SK-N-SH treated with all-trans-retinoic acid at 6 μM for 48 hours (cell line): ENCODE measurements at regions not wholly inside any gene's neighbourhood (a gene's known extent, or its start where the extent isn't known, plus 50 kb on each side); places are given as distances from the start of the nearest gene placed in this dataset.

Source experiments
- ATAC-seq: fragments of 200-7000 bp; cut with Tn5 transposase; 3 replicates; pipeline ENCODE4 v1.9.1; 2020; ENCODE audit warnings: mild to moderate bottlenecking, moderate library complexity
- ARNTL ChIP-seq: fragments of 450-650 bp; formaldehyde crosslinking; IDR thresholded peaks from 2 replicates; pipeline ENCODE4 v1.5.0; 2020; ENCODE audit warnings: low read depth, mild to moderate bottlenecking, moderate library complexity, borderline replicate concordance
- BACH2 ChIP-seq: fragments of 250-450 bp; sonication (Bioruptor Pico); IDR thresholded peaks from 2 replicates; pipeline ENCODE4 v1.9.0; 2021; ENCODE audit warnings: mild to moderate bottlenecking, borderline replicate concordance
- CREB5 ChIP-seq: fragments of 250-450 bp; sonication (Bioruptor Pico); IDR thresholded peaks from 2 replicates; pipeline ENCODE4 v1.5.1; 2020; ENCODE audit warnings: low read depth, mild to moderate bottlenecking, moderate library complexity
- CSDC2 ChIP-seq: fragments of 250-450 bp; sonication (Bioruptor Pico); IDR thresholded peaks from 2 replicates; pipeline ENCODE4 v1.5.0; 2020; ENCODE audit warnings: mild to moderate bottlenecking, moderate library complexity
- CSRNP3 ChIP-seq: fragments of 250-450 bp; sonication (Bioruptor Pico); IDR thresholded peaks from 2 replicates; pipeline ENCODE4 v1.5.1; 2021; ENCODE audit warnings: mild to moderate bottlenecking, moderate library complexity
- ESRRG ChIP-seq: fragments of 250-450 bp; sonication (Bioruptor Pico); IDR thresholded peaks from 2 replicates; pipeline ENCODE4 v1.6.1; 2021; ENCODE audit warnings: mild to moderate bottlenecking
- GLIS3 ChIP-seq: fragments of 250-450 bp; sonication (Bioruptor Pico); IDR thresholded peaks from 2 replicates; pipeline ENCODE4 v1.5.0; 2020; ENCODE audit warnings: mild to moderate bottlenecking, moderate library complexity
- ISL1 ChIP-seq: fragments of 250-450 bp; sonication (Bioruptor Pico); IDR thresholded peaks from 2 replicates; pipeline ENCODE4 v2.1.2; 2022; ENCODE audit warnings: mild to moderate bottlenecking, moderate library complexity
- OSR1 ChIP-seq: fragments of 250-450 bp; sonication (Bioruptor Pico); IDR thresholded peaks from 2 replicates; pipeline ENCODE4 v1.8.0; 2022; ENCODE audit warnings: moderate library complexity, mild to moderate bottlenecking, inconsistent platforms
- PATZ1 ChIP-seq: fragments of 250-450 bp; sonication (Bioruptor Pico); IDR thresholded peaks from 2 replicates; pipeline ENCODE4 v1.8.0; 2020; ENCODE audit warnings: mild to moderate bottlenecking, moderate library complexity, borderline replicate concordance
- POU6F1 ChIP-seq: fragments of 250-450 bp; sonication (Bioruptor Pico); IDR thresholded peaks from 2 replicates; pipeline ENCODE4 v1.8.0; 2021; ENCODE audit warnings: low read depth, mild to moderate bottlenecking, moderate library complexity, borderline replicate concordance
- PPARA ChIP-seq: fragments of 250-450 bp; sonication (Bioruptor Pico); IDR thresholded peaks from 2 replicates; pipeline ENCODE4 v1.5.0; 2020; ENCODE audit warnings: mild to moderate bottlenecking, borderline replicate concordance
- RARB ChIP-seq: fragments of 250-450 bp; sonication (Bioruptor Pico); IDR thresholded peaks from 2 replicates; pipeline ENCODE4 v1.8.0; 2021; ENCODE audit warnings: mild to moderate bottlenecking, moderate library complexity
- SNAI2 ChIP-seq: fragments of 250-450 bp; sonication (Bioruptor Pico); IDR thresholded peaks from 2 replicates; pipeline ENCODE4 v1.5.0; 2020; ENCODE audit warnings: mild to moderate bottlenecking, moderate library complexity
- TCF4 ChIP-seq: fragments of 250-450 bp; sonication (Bioruptor Pico); IDR thresholded peaks from 2 replicates; pipeline ENCODE4 v1.8.0; 2021; ENCODE audit warnings: mild to moderate bottlenecking, moderate library complexity, borderline replicate concordance
- TOX ChIP-seq: fragments of 250-450 bp; sonication (Bioruptor Pico); IDR thresholded peaks from 2 replicates; pipeline ENCODE4 v1.8.0; 2021; ENCODE audit warnings: mild to moderate bottlenecking, moderate library complexity, borderline replicate concordance
- ZC3H10 ChIP-seq: fragments of 250-450 bp; sonication (Bioruptor Pico); IDR thresholded peaks from 2 replicates; pipeline ENCODE4 v1.5.1; 2021; ENCODE audit warnings: mild to moderate bottlenecking, moderate library complexity
- ZFP3 ChIP-seq: fragments of 250-450 bp; sonication (Bioruptor Pico); IDR thresholded peaks from 2 replicates; pipeline ENCODE4 v1.5.0; 2020; ENCODE audit warnings: mild to moderate bottlenecking, moderate library complexity
- ZFP30 ChIP-seq: fragments of 450-650 bp; formaldehyde crosslinking; IDR thresholded peaks from 2 replicates; pipeline ENCODE4 v1.5.0; 2022; ENCODE audit warnings: mild to moderate bottlenecking, moderate library complexity
- ZNF565 ChIP-seq: fragments of 450-650 bp; formaldehyde crosslinking; conservative IDR thresholded peaks from 2 replicates; pipeline ENCODE4 v1.5.0; 2020; ENCODE audit warnings: low read depth, mild to moderate bottlenecking, moderate library complexity
- ZNF70 ChIP-seq: fragments of 450-650 bp; formaldehyde crosslinking; IDR thresholded peaks from 2 replicates; pipeline ENCODE4 v1.5.0; 2020; ENCODE audit warnings: mild to moderate bottlenecking, moderate library complexity
- ZNF8 ChIP-seq: fragments of 450-650 bp; formaldehyde crosslinking; IDR thresholded peaks from 2 replicates; pipeline ENCODE4 v1.5.0; 2020; ENCODE audit warnings: mild to moderate bottlenecking, moderate library complexity

- no peak for ATAC-seq
These were observed 118.7 kb downstream of the ZIC3 start for GRCh38 chrX:137684591-137684990.

GRCh38 chrX:137695417-137695816, 129.5 kb downstream of the ZIC3 start:
- TF ChIP-seq ISL1 (CRISPR knock-in tag) = no peak
- TF ChIP-seq TOX (CRISPR knock-in tag) = no peak
- TF ChIP-seq SNAI2 (CRISPR knock-in tag) = no peak
- no peak for TF ChIP-seq ZFP3
- no peak for TF ChIP-seq ARNTL
- TF ChIP-seq PATZ1 (CRISPR knock-in tag) = no peak
- no peak for TF ChIP-seq CSDC2
- TF ChIP-seq ZNF565 (CRISPR knock-in tag) = no peak
- no peak for TF ChIP-seq PPARA (CRISPR knock-in tag)
- TF ChIP-seq CREB5 (CRISPR knock-in tag) = no peak
- no peak for TF ChIP-seq ZNF8 (CRISPR knock-in tag)
- TF ChIP-seq ZC3H10 (CRISPR knock-in tag) = no peak
- TF ChIP-seq GLIS3 (CRISPR knock-in tag) = no peak
- TF ChIP-seq BACH2 (CRISPR knock-in tag) = no peak
- no peak for ATAC-seq

More at GRCh38 chrX:137684591-137684990, 118.7 kb downstream of the ZIC3 start:
- TF ChIP-seq ZFP3 = no peak
- no peak for TF ChIP-seq PPARA (CRISPR knock-in tag)
- no peak for TF ChIP-seq TOX (CRISPR knock-in tag)
- TF ChIP-seq CSRNP3 (CRISPR knock-in tag) = no peak

- TF ChIP-seq CSRNP3 (CRISPR knock-in tag) = no peak
- TF ChIP-seq ESRRG (CRISPR knock-in tag) = no peak
- TF ChIP-seq PATZ1 (CRISPR knock-in tag) = no peak
- no peak for TF ChIP-seq OSR1
- TF ChIP-seq SNAI2 (CRISPR knock-in tag) = no peak
- TF ChIP-seq CREB5 (CRISPR knock-in tag) = no peak
- TF ChIP-seq TCF4 = no peak
- TF ChIP-seq ZFP30 (CRISPR knock-in tag) = no peak
- TF ChIP-seq POU6F1 (CRISPR knock-in tag) = no peak
- TF ChIP-seq RARB = no peak
- no peak for TF ChIP-seq ISL1 (CRISPR knock-in tag)
- no peak for TF ChIP-seq ZNF565 (CRISPR knock-in tag)
- no peak for TF ChIP-seq ZNF70 (CRISPR knock-in tag)
- no peak for TF ChIP-seq ZC3H10 (CRISPR knock-in tag)
- TF ChIP-seq, all 23 proteins: peak for 0
- no peak for ATAC-seq
These were observed 141.4 kb downstream of the ZIC3 start for GRCh38 chrX:137707348-137707747.
